Thoracic aorta (tissue), 2 donors: ENCODE measurements at regions not wholly inside any gene's neighbourhood (a gene's known extent, or its start where the extent isn't known, plus 50 kb on each side); places are given as distances from the start of the nearest gene placed in this dataset.

Experiments
- ATAC-seq: fragments of 150-250 bp; one replicate; pipeline ENCODE4 v1.8.0; 2017; ENCODE audit warnings: low read depth; ENCODE audit not compliant: insufficient number of reproducible peaks, low FRiP score
- DNase-seq: peaks from one replicate; pipeline ENCODE4 v3.0.0-alpha.2; 2020; ENCODE audit warnings: low spot score
- H3K27ac ChIP-seq, 2 donors: fragments of 200-600 bp; sonication (generic); 1 replicate in 1 of 2; 2 replicates in 1 of 2; pipeline ENCODE4 v1.5.1; 2016; ENCODE audit warnings: mild to moderate bottlenecking in 2 of 2, moderate library complexity in 2 of 2
- H3K27me3 ChIP-seq: fragments of 200-600 bp; sonication (generic); replicated peaks from 2 replicates; pipeline ENCODE4 v1.6.0; 2016; ENCODE audit warnings: mild to moderate bottlenecking; ENCODE audit not compliant: insufficient read depth
- H3K36me3 ChIP-seq: fragments of 200-600 bp; sonication (generic); one replicate; pipeline ENCODE4 v1.5.1; 2016
- H3K4me1 ChIP-seq, 2 donors: fragments of 200-600 bp; sonication (generic); 1 replicate in 1 of 2; 2 replicates in 1 of 2; pipeline versions ENCODE4 v1.5.1 to v1.6.0; 2016; ENCODE audit warnings: low read depth in 2 of 2, mild to moderate bottlenecking in 1 of 2; ENCODE audit not compliant: control insufficient read depth in 1 of 2
- H3K4me3 ChIP-seq: fragments of 200-600 bp; sonication (generic); 2 replicates; pipeline ENCODE4 v1.5.1; 2016; ENCODE audit warnings: mild to moderate bottlenecking
- H3K9me3 ChIP-seq: fragments of 200-600 bp; sonication (generic); 2 replicates; pipeline ENCODE4 v1.5.1; 2016
- CTCF ChIP-seq: fragments of 200-600 bp; sonication (generic); IDR thresholded peaks from one replicate; pipeline ENCODE4 v1.5.1; 2019; ENCODE audit warnings: antibody characterized with exemption

DNA sequence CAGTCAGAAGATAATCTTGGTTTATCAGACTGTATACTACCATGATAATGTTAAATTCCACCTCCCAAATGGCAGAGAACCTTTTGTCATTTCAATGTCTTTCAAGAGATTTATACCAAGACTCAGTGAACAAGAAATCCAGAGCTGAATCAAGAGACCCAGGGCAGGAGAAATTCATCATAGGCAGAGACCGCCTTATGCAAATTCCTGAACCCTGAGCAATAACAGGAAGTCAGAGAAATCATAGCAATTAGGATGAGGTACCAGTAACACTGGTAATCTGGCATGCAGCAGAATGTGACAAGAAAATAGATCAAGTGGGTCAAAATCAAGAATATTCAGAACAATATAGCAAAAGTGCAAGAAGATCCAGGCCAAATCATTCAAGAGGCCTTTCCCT is 412.4 kb upstream of the LRATD1 start:
- no peaks in the 10 kb centered on the region for H3K36me3 ChIP-seq
- no peaks in the 10 kb centered on the region for H3K4me1 ChIP-seq
- no peaks in the 10 kb centered on the region for H3K9me3 ChIP-seq
- H3K27me3 ChIP-seq, result no peaks in the 10 kb centered on the region
- ATAC-seq (no peak), DNase-seq (no peak)
- TF ChIP-seq CTCF, result no peak
- no peak overlapping the region for H3K4me3 ChIP-seq
- H3K27ac ChIP-seq, result no peak overlapping the region

- Histone ChIP-seq H3K4me1 (no peaks in the 10 kb centered on the region), H3K4me3 (no peak overlapping the region), H3K27ac (no peak overlapping the region), H3K36me3 (no peaks in the 10 kb centered on the region), H3K9me3 (no peaks in the 10 kb centered on the region), H3K27me3 (no peaks in the 10 kb centered on the region)
- ATAC-seq (no peak), DNase-seq (no peak)
- TF ChIP-seq CTCF, result no peak
Measured at GRCh38 chr2:14221466-14221865, 411.1 kb upstream of the LRATD1 start.

- H3K4me3 ChIP-seq, result no peak overlapping the region
Measured at GRCh38 chr2:14223576-14223975, 408.9 kb upstream of the LRATD1 start.

DNA sequence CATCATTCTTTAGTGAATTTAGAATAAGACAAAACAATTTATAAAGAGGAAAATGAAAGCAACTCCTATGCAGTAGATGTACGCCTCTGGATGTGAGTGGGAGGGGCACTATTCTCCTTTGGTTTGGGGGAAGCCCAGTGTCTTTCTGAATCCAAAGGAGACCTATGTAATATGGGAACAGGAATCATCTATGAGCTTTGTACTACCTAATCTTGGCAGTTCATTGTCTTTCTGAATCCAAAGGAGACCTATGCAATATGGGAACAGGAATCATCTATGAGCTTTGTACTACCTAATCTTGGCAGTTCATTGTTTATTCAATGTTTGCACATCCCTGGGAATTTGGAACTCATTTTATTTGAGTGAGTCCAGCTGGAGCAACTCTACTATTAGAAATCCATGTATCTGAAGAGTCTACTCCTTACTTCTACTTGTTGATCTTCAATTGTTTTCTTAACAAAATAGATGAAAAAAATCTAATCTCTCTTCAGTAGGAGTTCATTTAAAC is 401.1 kb upstream of the LRATD1 start:
- TF ChIP-seq CTCF, result no peak
- Histone ChIP-seq H3K27me3 (no peaks in the 10 kb centered on the region), H3K36me3 (no peaks in the 10 kb centered on the region), H3K4me3 (no peak overlapping the region), H3K4me1 (no peaks in the 10 kb centered on the region), H3K27ac (no peak overlapping the region), H3K9me3 (no peaks in the 10 kb centered on the region)
- no peak for ATAC-seq
- DNase-seq, result no peak

More at GRCh38 chr2:14223576-14223975, 408.9 kb upstream of the LRATD1 start:
- Histone ChIP-seq H3K27ac (no peak overlapping the region), H3K36me3 (no peaks in the 10 kb centered on the region), H3K9me3 (no peaks in the 10 kb centered on the region), H3K27me3 (no peaks in the 10 kb centered on the region), H3K4me1 (no peaks in the 10 kb centered on the region)
- no peak for TF ChIP-seq CTCF
- ATAC-seq, result no peak
- DNase-seq, result no peak

GRCh38 chr2:14232217-14232616 is 400.3 kb upstream of the LRATD1 start:
- H3K27ac ChIP-seq, result no peak overlapping the region
- TF ChIP-seq CTCF, result no peak

More at GRCh38 chr2:14232217-14232616, 400.3 kb upstream of the LRATD1 start:
- Histone ChIP-seq H3K9me3 (no peaks in the 10 kb centered on the region), H3K27me3 (no peaks in the 10 kb centered on the region), H3K36me3 (no peaks in the 10 kb centered on the region), H3K4me3 (no peak overlapping the region), H3K4me1 (no peaks in the 10 kb centered on the region)
- no peak for ATAC-seq
- DNase-seq, result no peak
